ENCODE measurements at regions not wholly inside any gene's neighbourhood (a gene's known extent, or its start where the extent isn't known, plus 50 kb on each side); places are given as distances from the start of the nearest gene placed in this dataset.

- no peak for TF ChIP-seq JUN (CRISPR knock-in tag; IDR thresholded peaks at IDR 0.05)
- no peak for TF ChIP-seq TBX3 (IDR thresholded peaks at IDR 0.05; ENCODE audit: borderline replicate concordance)
- no peak for TF ChIP-seq ATF1 (CRISPR knock-in tag; IDR thresholded peaks at IDR 0.05)
- TF ChIP-seq POGZ (CRISPR knock-in tag; IDR thresholded peaks at IDR 0.05), result no peak
- TF ChIP-seq EZH2 (conservative IDR thresholded peaks at IDR 0.05; ENCODE audit: low read depth, low read length), result no peak
- no peak for TF ChIP-seq FOXP1 (IDR thresholded peaks at IDR 0.05)
- TF ChIP-seq FOXP1 (CRISPR knock-in tag; IDR thresholded peaks at IDR 0.05), result no peak
- no peak for TF ChIP-seq CTCF (CRISPR knock-in tag; IDR thresholded peaks at IDR 0.05)
- TF ChIP-seq STAT5B (CRISPR knock-in tag; IDR thresholded peaks at IDR 0.05), result no peak
- TF ChIP-seq MED1 (CRISPR knock-in tag; IDR thresholded peaks at IDR 0.05), result no peak
Observed at GRCh38 chr3:166713787-166714186, 666.3 kb downstream of the ZBBX start.

All from HepG2 (cell line).